Hepatocyte (in vitro differentiated cells): ENCODE measurements at regions not wholly inside any gene's neighbourhood (a gene's known extent, or its start where the extent isn't known, plus 50 kb on each side); places are given as distances from the start of the nearest gene placed in this dataset.

Experiments
- DNase-seq: peaks from one replicate; pipeline ENCODE4 v3.0.0-alpha.2; 2016; ENCODE audit warnings: low spot score
- H2AFZ ChIP-seq: fragments of 200-600 bp; sonication (generic); 2 replicates; pipeline ENCODE4 v1.6.0; 2016; ENCODE audit warnings: antibody characterized with exemption, mild to moderate bottlenecking
- H3K27ac ChIP-seq: fragments of 200-600 bp; sonication (generic); 2 replicates; pipeline ENCODE4 v1.5.1; 2016; ENCODE audit warnings: mild to moderate bottlenecking
- H3K27me3 ChIP-seq: fragments of 200-600 bp; sonication (generic); 2 replicates; pipeline ENCODE4 v1.6.1; 2016
- H3K36me3 ChIP-seq: fragments of 200-600 bp; sonication (generic); replicated peaks from 2 replicates; pipeline ENCODE4 v1.5.1; 2016; ENCODE audit warnings: low read depth; ENCODE audit not compliant: insufficient read depth
- H3K4me1 ChIP-seq: fragments of 200-600 bp; sonication (generic); 2 replicates; pipeline ENCODE4 v1.5.1; 2016; ENCODE audit warnings: mild to moderate bottlenecking, moderate library complexity; ENCODE audit not compliant: insufficient read depth
- H3K4me2 ChIP-seq: fragments of 200-600 bp; sonication (generic); 2 replicates; pipeline ENCODE4 v1.6.0; 2016
- H3K4me3 ChIP-seq: fragments of 200-600 bp; sonication (generic); 2 replicates; pipeline ENCODE4 v1.5.1; 2016; ENCODE audit warnings: mild to moderate bottlenecking
- H3K79me2 ChIP-seq: fragments of 200-600 bp; sonication (generic); 2 replicates; pipeline ENCODE4 v1.6.0; 2017; ENCODE audit warnings: mild to moderate bottlenecking
- H3K9me2 ChIP-seq: fragments of 200-600 bp; sonication (generic); replicated peaks from 2 replicates; pipeline ENCODE4 v1.6.0; 2017; ENCODE audit warnings: mild to moderate bottlenecking; ENCODE audit not compliant: insufficient read depth
- H3K9me3 ChIP-seq: fragments of 200-600 bp; sonication (generic); 2 replicates; pipeline ENCODE4 v1.5.1; 2016; ENCODE audit warnings: low read depth, mild to moderate bottlenecking
- H4K20me1 ChIP-seq: fragments of 200-600 bp; sonication (generic); 2 replicates; pipeline ENCODE4 v1.6.0; 2016; ENCODE audit warnings: mild to moderate bottlenecking; ENCODE audit not compliant: insufficient read depth, poor library complexity, severe bottlenecking
- EZH2 ChIP-seq: fragments of 200-600 bp; sonication (generic); IDR thresholded peaks from 2 replicates; pipeline ENCODE4 v1.6.1; 2016; ENCODE audit warnings: antibody characterized with exemption, mild to moderate bottlenecking, borderline replicate concordance
- EZH2phosphoT487 ChIP-seq: fragments of 200-600 bp; sonication (generic); IDR thresholded peaks from one replicate; pipeline ENCODE4 v1.6.1; 2018; ENCODE audit warnings: antibody characterized with exemption, mild to moderate bottlenecking, low read depth, moderate library complexity; ENCODE audit not compliant: unreplicated experiment, severe bottlenecking
- WGBS: methylation state at CpG from one replicate; pipeline ENCODE4 v1.1.6; 2016; ENCODE audit warnings: low lambda C conversion rate; ENCODE audit errors: missing lambda C conversion rate; 5-methylcytosine and 5-hydroxymethylcytosine counted together
- TF ChIP-seq, protein P1 (sequence below): fragments of 200-600 bp; sonication (generic); IDR thresholded peaks from 2 replicates; pipeline ENCODE4 v1.5.1; 2016; ENCODE audit warnings: antibody characterized with exemption, mild to moderate bottlenecking; ENCODE audit not compliant: poor library complexity

DNA sequence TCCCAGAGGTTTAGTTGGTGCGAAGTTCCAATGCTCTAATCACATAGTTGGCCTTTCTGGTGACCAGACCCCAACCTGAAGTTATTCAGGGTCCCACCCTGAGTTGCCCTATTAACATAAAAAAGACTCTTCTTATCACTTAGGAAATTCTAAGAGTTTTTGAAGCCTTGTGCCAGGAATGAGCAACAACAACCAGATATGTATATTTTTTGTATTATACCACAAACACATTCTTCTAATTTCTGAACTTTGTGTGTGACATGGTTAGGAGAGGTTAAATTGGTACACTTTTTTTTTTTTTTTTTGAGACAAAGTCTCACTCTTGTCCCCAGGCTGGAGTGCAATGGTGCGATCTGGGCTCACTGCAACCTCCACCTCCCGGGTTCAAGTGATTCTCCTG is 320.4 kb upstream of the PDE3A start:
- Histone ChIP-seq H3K9me2 (no peaks in the 10 kb centered on the region), H3K27me3 (no peaks in the 10 kb centered on the region), H3K36me3 (no peaks in the 10 kb centered on the region), H3K79me2 (no peaks in the 10 kb centered on the region), H3K27ac (no peak overlapping the region), H3K4me3 (no peak overlapping the region), H4K20me1 (no peaks in the 10 kb centered on the region), H2AFZ (no peak overlapping the region), H3K9me3 (no peaks in the 10 kb centered on the region), H3K4me2 (no peak overlapping the region), H3K4me1 (no peaks in the 10 kb centered on the region)
- TF ChIP-seq EZH2phosphoT487 (no peak), EZH2 (no peak)
- TF ChIP-seq, protein P1, sequence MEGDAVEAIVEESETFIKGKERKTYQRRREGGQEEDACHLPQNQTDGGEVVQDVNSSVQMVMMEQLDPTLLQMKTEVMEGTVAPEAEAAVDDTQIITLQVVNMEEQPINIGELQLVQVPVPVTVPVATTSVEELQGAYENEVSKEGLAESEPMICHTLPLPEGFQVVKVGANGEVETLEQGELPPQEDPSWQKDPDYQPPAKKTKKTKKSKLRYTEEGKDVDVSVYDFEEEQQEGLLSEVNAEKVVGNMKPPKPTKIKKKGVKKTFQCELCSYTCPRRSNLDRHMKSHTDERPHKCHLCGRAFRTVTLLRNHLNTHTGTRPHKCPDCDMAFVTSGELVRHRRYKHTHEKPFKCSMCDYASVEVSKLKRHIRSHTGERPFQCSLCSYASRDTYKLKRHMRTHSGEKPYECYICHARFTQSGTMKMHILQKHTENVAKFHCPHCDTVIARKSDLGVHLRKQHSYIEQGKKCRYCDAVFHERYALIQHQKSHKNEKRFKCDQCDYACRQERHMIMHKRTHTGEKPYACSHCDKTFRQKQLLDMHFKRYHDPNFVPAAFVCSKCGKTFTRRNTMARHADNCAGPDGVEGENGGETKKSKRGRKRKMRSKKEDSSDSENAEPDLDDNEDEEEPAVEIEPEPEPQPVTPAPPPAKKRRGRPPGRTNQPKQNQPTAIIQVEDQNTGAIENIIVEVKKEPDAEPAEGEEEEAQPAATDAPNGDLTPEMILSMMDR: no peak
- WGBS: 97% methylated on average over 3 of the region's 3 CpGs
- DNase-seq: no peak

DNA sequence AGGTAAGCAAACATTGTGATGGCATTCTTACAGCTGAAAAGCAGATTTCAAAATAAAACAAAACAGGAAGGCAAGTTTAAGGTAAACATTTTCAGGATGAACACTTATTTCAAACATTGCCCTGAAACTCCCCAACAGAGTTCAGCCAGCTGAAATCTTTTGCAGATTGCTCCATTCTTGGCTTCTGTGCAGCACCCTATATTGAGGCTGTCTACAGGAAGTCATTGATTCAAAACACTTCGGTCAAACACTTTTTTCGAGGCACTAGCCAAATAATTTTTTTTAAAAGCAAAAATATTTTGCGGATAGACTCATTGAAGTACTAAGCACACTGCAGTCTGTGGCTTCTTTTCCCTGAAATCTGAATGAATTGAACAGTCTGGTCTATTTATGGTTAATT is 318.1 kb upstream of the PDE3A start:
- H4K20me1 ChIP-seq: no peaks in the 10 kb centered on the region

DNA sequence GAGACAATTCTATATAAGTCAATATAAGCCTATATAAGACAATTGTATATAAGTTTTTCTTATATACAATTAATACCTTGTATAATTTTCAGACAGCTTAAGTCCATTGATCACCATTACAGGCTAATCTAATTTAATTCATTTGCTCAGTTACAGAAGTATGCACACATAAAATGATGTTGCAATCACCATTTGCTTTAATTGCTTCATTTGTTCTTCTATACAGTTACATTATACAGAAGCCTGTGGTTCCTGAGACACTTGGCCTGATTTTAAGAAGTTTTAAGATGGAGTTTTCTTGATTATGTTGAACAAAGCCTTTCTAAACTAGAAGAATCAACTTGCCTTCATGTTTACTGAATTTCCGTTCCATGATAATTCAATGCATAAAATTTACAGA is 314.6 kb upstream of the PDE3A start:
- H3K9me2 ChIP-seq: no peaks in the 10 kb centered on the region
- TF ChIP-seq, protein P1: no peak
- TF ChIP-seq EZH2phosphoT487: no peak
- no peaks in the 10 kb centered on the region for H3K79me2 ChIP-seq
- H3K27ac ChIP-seq: no peak overlapping the region
- H3K4me1 ChIP-seq: no peaks in the 10 kb centered on the region
- no peaks in the 10 kb centered on the region for H3K27me3 ChIP-seq
- H3K4me2 ChIP-seq: no peak overlapping the region
- no peak overlapping the region for H2AFZ ChIP-seq
- no peak for DNase-seq
- no peaks in the 10 kb centered on the region for H3K36me3 ChIP-seq
- no peaks in the 10 kb centered on the region for H3K9me3 ChIP-seq
- no peaks in the 10 kb centered on the region for H4K20me1 ChIP-seq
- H3K4me3 ChIP-seq: no peak overlapping the region
- 73% methylated on average over 1 of the region's 1 CpG for WGBS

More for the DNA sequence above, 318.1 kb upstream of the PDE3A start:
- no peak overlapping the region for H3K27ac ChIP-seq
- WGBS: 82% methylated on average over 3 of the region's 3 CpGs
- DNase-seq: no peak
- no peak overlapping the region for H3K4me3 ChIP-seq
- no peaks in the 10 kb centered on the region for H3K9me3 ChIP-seq
- H3K9me2 ChIP-seq: no peaks in the 10 kb centered on the region
- H3K36me3 ChIP-seq: no peaks in the 10 kb centered on the region
- TF ChIP-seq EZH2phosphoT487 (no peak), EZH2 (no peak)
- TF ChIP-seq, protein P1: no peak
- H3K4me1 ChIP-seq: no peaks in the 10 kb centered on the region
- H3K4me2 ChIP-seq: no peak overlapping the region
- no peaks in the 10 kb centered on the region for H3K27me3 ChIP-seq
- H3K79me2 ChIP-seq: no peaks in the 10 kb centered on the region
- no peak overlapping the region for H2AFZ ChIP-seq

DNA sequence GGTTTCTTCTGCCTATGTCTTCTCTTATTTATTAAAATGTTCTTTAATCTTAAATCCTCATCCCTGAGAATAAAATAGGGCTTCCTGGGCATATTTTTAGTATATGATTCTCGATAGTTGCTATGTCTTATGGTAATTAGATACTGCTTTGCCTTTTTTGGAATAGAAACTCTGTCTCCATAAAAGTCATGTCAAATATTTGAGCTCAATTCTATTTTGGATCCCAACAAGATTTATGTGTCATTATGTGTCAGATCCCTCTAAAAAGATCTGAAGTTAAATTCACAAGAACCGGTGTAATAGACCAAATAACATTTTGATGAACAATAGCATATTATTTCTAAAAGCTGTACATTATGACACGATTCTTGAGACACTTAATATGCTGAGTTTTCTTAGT is 312.5 kb upstream of the PDE3A start:
- Histone ChIP-seq H3K27ac (no peak overlapping the region), H3K9me2 (no peaks in the 10 kb centered on the region), H3K36me3 (no peaks in the 10 kb centered on the region), H3K27me3 (no peaks in the 10 kb centered on the region), H3K4me2 (no peak overlapping the region), H4K20me1 (no peaks in the 10 kb centered on the region), H3K79me2 (no peaks in the 10 kb centered on the region), H3K4me1 (no peaks in the 10 kb centered on the region), H3K9me3 (no peaks in the 10 kb centered on the region), H3K4me3 (no peak overlapping the region), H2AFZ (no peak overlapping the region)
- no peak for DNase-seq
- WGBS: 60% methylated on average over 3 of the region's 3 CpGs
- TF ChIP-seq EZH2 (no peak), EZH2phosphoT487 (no peak)
- TF ChIP-seq, protein P1: no peak
